ENCODE measurements at regions not wholly inside any gene's neighbourhood (a gene's known extent, or its start where the extent isn't known, plus 50 kb on each side); places are given as distances from the start of the nearest gene placed in this dataset.

GRCh38 chr2:155240176-155240575 is 541.7 kb downstream of the KCNJ3 start:
- no peaks in the 10 kb centered on the region for H3K4me1 Mint-ChIP-seq
- peaks cover 2% of the 10 kb centered on the region for H3K9me3 Mint-ChIP-seq
- POLR2A ChIA-PET, result no interaction called here
- CTCF ChIA-PET, result no interaction called here
- DNase-seq (no peak), ATAC-seq (ENCODE audit: low read depth) (no peak)
- TF ChIP-seq CTCF (IDR thresholded peaks at IDR 0.05), result no peak
- H3K4me3 Mint-ChIP-seq, result no peak overlapping the region
- no peak overlapping the region for H3K27ac Mint-ChIP-seq
- H3K36me3 Mint-ChIP-seq (ENCODE audit: low read depth), result no peaks in the 10 kb centered on the region
- intact Hi-C loops (cut with micrococcal nuclease), result no loop called here
- H3K27me3 Mint-ChIP-seq, result no peaks in the 10 kb centered on the region

- TF ChIP-seq CTCF (IDR thresholded peaks at IDR 0.05), result no peak
- ChIA-PET CTCF (no interaction called here), POLR2A (no interaction called here)
- ATAC-seq (ENCODE audit: low read depth) (no peak), DNase-seq (no peak)
- no peaks in the 10 kb centered on the region for H3K4me1 Mint-ChIP-seq
- no peak overlapping the region for H3K27ac Mint-ChIP-seq
- intact Hi-C loops (cut with micrococcal nuclease), result no loop called here
- no peak overlapping the region for H3K4me3 Mint-ChIP-seq
- H3K9me3 Mint-ChIP-seq, result peaks cover 2% of the 10 kb centered on the region
- no peaks in the 10 kb centered on the region for H3K36me3 Mint-ChIP-seq (ENCODE audit: low read depth)
- H3K27me3 Mint-ChIP-seq, result no peaks in the 10 kb centered on the region
Measured at GRCh38 chr2:155235710-155236109, 537.2 kb downstream of the KCNJ3 start.

GRCh38 chr2:155223781-155224406 is 525.4 kb downstream of the KCNJ3 start:
- H3K27me3 Mint-ChIP-seq, result no peaks in the 10 kb centered on the region
- no peak overlapping the region for H3K27ac Mint-ChIP-seq
- no peaks in the 10 kb centered on the region for H3K4me1 Mint-ChIP-seq
- DNase-seq (no peak), ATAC-seq (ENCODE audit: low read depth) (no peak)
- H3K9me3 Mint-ChIP-seq, result peaks cover 10% of the 10 kb centered on the region
- POLR2A ChIA-PET, result no interaction called here
- H3K36me3 Mint-ChIP-seq (ENCODE audit: low read depth), result no peaks in the 10 kb centered on the region
- TF ChIP-seq CTCF (IDR thresholded peaks at IDR 0.05), result no peak
- H3K4me3 Mint-ChIP-seq, result no peak overlapping the region
- CTCF ChIA-PET, result no interaction called here
- intact Hi-C loops (cut with micrococcal nuclease), result loop anchor here (2.0 kb wide), 1 partner anchor 599 kb away; no protein-coding TSS in a partner anchor

GRCh38 chr2:155218945-155219344 is 520.5 kb downstream of the KCNJ3 start:
- ChIA-PET POLR2A (no interaction called here), CTCF (no interaction called here)
- no peak overlapping the region for H3K4me3 Mint-ChIP-seq
- no peaks in the 10 kb centered on the region for H3K36me3 Mint-ChIP-seq (ENCODE audit: low read depth)
- intact Hi-C loops (cut with micrococcal nuclease), result no loop called here
- no peaks in the 10 kb centered on the region for H3K9me3 Mint-ChIP-seq
- H3K27me3 Mint-ChIP-seq, result no peaks in the 10 kb centered on the region
- no peak for TF ChIP-seq CTCF (IDR thresholded peaks at IDR 0.05)
- DNase-seq (no peak), ATAC-seq (ENCODE audit: low read depth) (no peak)
- H3K4me1 Mint-ChIP-seq, result no peaks in the 10 kb centered on the region
- no peak overlapping the region for H3K27ac Mint-ChIP-seq

- Mint-ChIP-seq H3K4me3 (no peak overlapping the region), H3K36me3 (ENCODE audit: low read depth) (no peaks in the 10 kb centered on the region), H3K9me3 (no peaks in the 10 kb centered on the region), H3K27ac (no peak overlapping the region), H3K4me1 (no peaks in the 10 kb centered on the region), H3K27me3 (no peaks in the 10 kb centered on the region)
- DNase-seq, result no peak
- intact Hi-C loops (cut with micrococcal nuclease), result no loop called here
- ATAC-seq (ENCODE audit: low read depth), result no peak
- CTCF ChIA-PET, result no interaction called here
- TF ChIP-seq CTCF (IDR thresholded peaks at IDR 0.05), result no peak
- POLR2A ChIA-PET, result no interaction called here
Measured at GRCh38 chr2:155218292-155218924, 519.9 kb downstream of the KCNJ3 start.

Measured in activated B cell treated with CpG ODN at 0.5 μM for 24 hours (primary cell).